NB4 (cell line): ENCODE measurements at regions not wholly inside any gene's neighbourhood (a gene's known extent, or its start where the extent isn't known, plus 50 kb on each side); places are given as distances from the start of the nearest gene placed in this dataset.
A peak's percentile ranks its signal among the peaks of the same experiment; 100 is the strongest.

Experiments
- DNase-seq: peaks from one replicate; pipeline ENCODE4 v3.0.0; 2010; ENCODE audit warnings: low read depth
- H3K4me3 ChIP-seq: one replicate; pipeline ENCODE4 v1.5.1; 2011; ENCODE audit warnings: mild to moderate bottlenecking, low read depth, low read length, moderate library complexity
- MAX ChIP-seq: IDR thresholded peaks from 2 replicates; pipeline ENCODE4 v1.6.1; 2011; ENCODE audit warnings: low read depth, low read length
- MYC ChIP-seq: IDR thresholded peaks from 2 replicates; pipeline ENCODE4 v1.6.1; 2011; ENCODE audit warnings: low read depth, low read length
- POLR2A ChIP-seq: IDR thresholded peaks from 2 replicates; pipeline ENCODE4 v1.6.1; 2011; ENCODE audit warnings: mild to moderate bottlenecking; ENCODE audit not compliant: insufficient read length; ENCODE audit errors: extremely low read depth
- TF ChIP-seq, protein P1 (sequence below): IDR thresholded peaks from one replicate; pipeline ENCODE4 v1.5.1; 2012; ENCODE audit warnings: low read depth, low read length

- TF ChIP-seq MAX (no peak), MYC (no peak), POLR2A (no peak)
- TF ChIP-seq, protein P1, sequence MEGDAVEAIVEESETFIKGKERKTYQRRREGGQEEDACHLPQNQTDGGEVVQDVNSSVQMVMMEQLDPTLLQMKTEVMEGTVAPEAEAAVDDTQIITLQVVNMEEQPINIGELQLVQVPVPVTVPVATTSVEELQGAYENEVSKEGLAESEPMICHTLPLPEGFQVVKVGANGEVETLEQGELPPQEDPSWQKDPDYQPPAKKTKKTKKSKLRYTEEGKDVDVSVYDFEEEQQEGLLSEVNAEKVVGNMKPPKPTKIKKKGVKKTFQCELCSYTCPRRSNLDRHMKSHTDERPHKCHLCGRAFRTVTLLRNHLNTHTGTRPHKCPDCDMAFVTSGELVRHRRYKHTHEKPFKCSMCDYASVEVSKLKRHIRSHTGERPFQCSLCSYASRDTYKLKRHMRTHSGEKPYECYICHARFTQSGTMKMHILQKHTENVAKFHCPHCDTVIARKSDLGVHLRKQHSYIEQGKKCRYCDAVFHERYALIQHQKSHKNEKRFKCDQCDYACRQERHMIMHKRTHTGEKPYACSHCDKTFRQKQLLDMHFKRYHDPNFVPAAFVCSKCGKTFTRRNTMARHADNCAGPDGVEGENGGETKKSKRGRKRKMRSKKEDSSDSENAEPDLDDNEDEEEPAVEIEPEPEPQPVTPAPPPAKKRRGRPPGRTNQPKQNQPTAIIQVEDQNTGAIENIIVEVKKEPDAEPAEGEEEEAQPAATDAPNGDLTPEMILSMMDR: no peak
- DNase-seq: no peak
- H3K4me3 ChIP-seq: no peak overlapping the region
Measured at GRCh38 chr6:137651178-137651577, 157.0 kb upstream of the OLIG3 start.

DNA sequence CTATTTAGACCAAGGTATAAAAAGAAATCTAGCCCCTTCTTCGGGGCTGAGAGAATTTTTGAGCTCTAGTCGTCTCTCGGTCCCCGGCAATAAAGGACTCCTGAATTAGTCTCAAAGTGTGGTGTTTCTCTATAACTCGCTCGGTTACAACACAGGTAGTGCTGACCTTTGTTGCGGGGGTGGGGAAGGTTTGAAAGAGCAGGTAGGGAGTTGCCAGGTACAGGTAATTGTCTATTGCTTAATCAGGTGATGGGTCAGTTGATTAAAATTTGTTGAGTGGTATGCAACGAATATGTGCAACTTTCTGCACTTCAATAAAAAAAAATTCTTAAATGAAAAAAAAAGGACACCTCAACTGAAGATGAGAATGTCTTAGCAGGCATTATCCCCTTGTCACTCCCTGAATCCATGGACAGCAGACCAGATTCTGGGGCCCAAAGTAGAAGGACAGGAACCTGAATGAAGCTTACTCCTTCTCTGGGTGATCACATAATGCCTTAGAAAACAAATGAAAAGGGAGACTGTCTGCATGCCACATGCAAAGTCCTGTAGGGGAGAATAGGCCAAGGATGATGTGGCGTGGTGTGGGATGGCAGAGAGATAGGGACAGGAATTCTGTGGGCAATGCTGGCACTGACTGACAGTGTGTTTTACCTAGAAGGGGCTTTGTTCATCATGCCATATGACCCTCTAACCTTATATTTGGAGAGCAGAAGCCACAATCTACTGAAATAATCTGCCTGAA, 157.6 kb upstream of the OLIG3 start:
- TF ChIP-seq POLR2A (no peak), MYC (no peak), MAX (no peak)
- TF ChIP-seq, protein P1: no peak
- no peak overlapping the region for H3K4me3 ChIP-seq
- DNase-seq: no peak

- no peak for DNase-seq
- H3K4me3 ChIP-seq: no peak overlapping the region
- no peak for TF ChIP-seq POLR2A
- TF ChIP-seq MAX: 0 out of 2 replicates have a peak, but pooled peaks have one; percentile 14
Measured at GRCh38 chr6:137652961-137653705, 158.9 kb upstream of the OLIG3 start.

DNA sequence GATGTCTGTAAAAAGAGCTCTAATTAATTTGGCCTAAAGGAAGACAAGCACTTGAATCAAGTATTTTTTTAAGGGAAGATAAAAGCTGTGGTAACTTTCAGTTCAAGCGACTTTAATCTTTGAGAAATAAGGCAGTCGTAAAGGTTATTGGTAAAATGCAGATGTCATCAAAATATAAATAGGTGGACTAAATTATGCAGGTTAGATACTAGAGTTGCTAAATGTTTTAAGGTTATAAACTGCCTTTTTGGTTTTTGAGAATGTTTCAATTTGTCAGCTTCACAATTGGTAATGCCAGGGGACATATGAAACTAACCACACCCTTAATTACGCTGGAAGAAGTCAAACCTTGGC, 159.5 kb upstream of the OLIG3 start:
- TF ChIP-seq POLR2A: no peak
- TF ChIP-seq MAX: no peak
- TF ChIP-seq MYC: no peak
- TF ChIP-seq, protein P1: no peak
- no peak for DNase-seq
- no peak overlapping the region for H3K4me3 ChIP-seq

GRCh38 chr6:137654365-137654981, 160.3 kb upstream of the OLIG3 start:
- TF ChIP-seq, protein P1: no peak
- TF ChIP-seq POLR2A: no peak
- TF ChIP-seq MAX: no peak
- no peak for TF ChIP-seq MYC
- no peak overlapping the region for H3K4me3 ChIP-seq
- no peak for DNase-seq

- no peak overlapping the region for H3K4me3 ChIP-seq
- no peak for DNase-seq
- TF ChIP-seq, protein P1: no peak
- TF ChIP-seq POLR2A (no peak), MAX (no peak), MYC (no peak)
Measured at GRCh38 chr6:137655291-137655690, 161.1 kb upstream of the OLIG3 start.
